WTC11 (cell line): ENCODE measurements at regions not wholly inside any gene's neighbourhood (a gene's known extent, or its start where the extent isn't known, plus 50 kb on each side); places are given as distances from the start of the nearest gene placed in this dataset.

ENCODE experiments used
- ATAC-seq: fragments of 200-7000 bp; cut with Tn5 transposase; 2 replicates; pipeline ENCODE4 v1.10.0; 2021; ENCODE audit warnings: mild to moderate bottlenecking, moderate library complexity
- CTCF ChIA-PET: fragments of 300-600 bp; sonication (Branson Sonifier 250); formaldehyde crosslinking; loops from one replicate; lab custom pipeline; 2021; ENCODE audit warnings: antibody characterized with exemption; lab: Charles Lee
- POLR2A ChIA-PET: fragments of 350-600 bp; sonication (Branson Sonifier 250); formaldehyde crosslinking; loops from one replicate; lab custom pipeline; 2021; ENCODE audit warnings: antibody characterized with exemption; lab: Charles Lee
- DNase-seq: peaks from one replicate; pipeline ENCODE4 v3.0.0; 2021; ENCODE audit warnings: low spot score
- H3K27ac Mint-ChIP-seq: 2 replicates; pipeline ENCODE4 v1.8.0; 2021; ENCODE audit warnings: mixed read lengths
- H3K27me3 Mint-ChIP-seq: 2 replicates; pipeline ENCODE4 v1.8.0; 2021; ENCODE audit warnings: low read depth, mild to moderate bottlenecking, moderate library complexity, mixed read lengths
- H3K36me3 Mint-ChIP-seq: 2 replicates; pipeline ENCODE4 v1.8.0; 2021; ENCODE audit warnings: mixed read lengths
- H3K4me1 Mint-ChIP-seq: 2 replicates; pipeline ENCODE4 v1.8.0; 2022; ENCODE audit warnings: mixed read lengths
- H3K4me3 Mint-ChIP-seq: 2 replicates; pipeline ENCODE4 v1.8.0; 2021; ENCODE audit warnings: mild to moderate bottlenecking, moderate library complexity, mixed read lengths
- H3K9me3 Mint-ChIP-seq: 2 replicates; pipeline ENCODE4 v1.8.0; 2021; ENCODE audit warnings: mixed read lengths
- ATF1 ChIP-seq: sonication (generic); formaldehyde crosslinking; IDR thresholded peaks from 2 replicates; pipeline ENCODE4 v1.8.1; 2023; ENCODE audit warnings: mild to moderate bottlenecking, moderate library complexity, missing genetic modification reagents
- ATF6 ChIP-seq: sonication (generic); formaldehyde crosslinking; IDR thresholded peaks from 2 replicates; pipeline ENCODE4 v1.8.1; 2023; ENCODE audit warnings: mild to moderate bottlenecking, missing genetic modification reagents
- CBFB ChIP-seq: sonication (generic); formaldehyde crosslinking; IDR thresholded peaks from 2 replicates; pipeline ENCODE4 v1.8.1; 2022; ENCODE audit warnings: mild to moderate bottlenecking, low read depth, missing genetic modification reagents
- CREM ChIP-seq: sonication (generic); formaldehyde crosslinking; IDR thresholded peaks from 2 replicates; pipeline ENCODE4 v1.8.1; 2022; ENCODE audit warnings: mild to moderate bottlenecking, missing genetic modification reagents, moderate library complexity
- CTCF ChIP-seq: fragments of 200-600 bp; IDR thresholded peaks from 2 replicates; pipeline ENCODE4 v1.8.0; 2022; ENCODE audit warnings: antibody characterized with exemption
- FOXJ3 ChIP-seq: sonication (generic); formaldehyde crosslinking; IDR thresholded peaks from 2 replicates; pipeline ENCODE4 v1.9.0; 2021; ENCODE audit warnings: missing genetic modification reagents, mild to moderate bottlenecking, borderline replicate concordance
- FOXK1 ChIP-seq: sonication (generic); formaldehyde crosslinking; IDR thresholded peaks from 2 replicates; pipeline ENCODE4 v1.8.0; 2022; ENCODE audit warnings: mild to moderate bottlenecking, moderate library complexity, missing genetic modification reagents
- FOXP1 ChIP-seq: sonication (generic); formaldehyde crosslinking; IDR thresholded peaks from 2 replicates; pipeline ENCODE4 v1.8.0; 2022; ENCODE audit warnings: missing genetic modification reagents, mild to moderate bottlenecking, moderate library complexity, borderline replicate concordance
- GABPB1 ChIP-seq: sonication (generic); formaldehyde crosslinking; IDR thresholded peaks from 2 replicates; pipeline ENCODE4 v1.8.1; 2023; ENCODE audit warnings: mild to moderate bottlenecking, missing genetic modification reagents
- GTF2I ChIP-seq: fragments of 250-450 bp; sonication (Bioruptor Pico); conservative IDR thresholded peaks from 2 replicates; pipeline ENCODE4 v1.4.0; 2021; ENCODE audit warnings: mild to moderate bottlenecking
- MLX ChIP-seq: sonication (generic); formaldehyde crosslinking; IDR thresholded peaks from 2 replicates; pipeline ENCODE4 v1.8.1; 2023; ENCODE audit warnings: mild to moderate bottlenecking, missing genetic modification reagents, moderate library complexity
- NFATC4 ChIP-seq: fragments of 250-450 bp; sonication (Bioruptor Pico); IDR thresholded peaks from 2 replicates; pipeline ENCODE4 v1.9.0; 2021; ENCODE audit warnings: mild to moderate bottlenecking
- NFE2L1 ChIP-seq: sonication (generic); formaldehyde crosslinking; IDR thresholded peaks from 2 replicates; pipeline ENCODE4 v1.8.1; 2023; ENCODE audit warnings: missing genetic modification reagents
- NR1H2 ChIP-seq: sonication (generic); formaldehyde crosslinking; IDR thresholded peaks from 2 replicates; pipeline ENCODE4 v1.9.0; 2021; ENCODE audit warnings: mild to moderate bottlenecking, moderate library complexity, missing genetic modification reagents
- NR2C2 ChIP-seq: sonication (generic); formaldehyde crosslinking; IDR thresholded peaks from 2 replicates; pipeline ENCODE4 v1.8.0; 2022; ENCODE audit warnings: mild to moderate bottlenecking, missing genetic modification reagents
- NR3C1 ChIP-seq: sonication (generic); formaldehyde crosslinking; conservative IDR thresholded peaks from 2 replicates; pipeline ENCODE4 v1.8.1; 2023; ENCODE audit warnings: low read depth, mild to moderate bottlenecking, missing genetic modification reagents
- PRRX2 ChIP-seq: fragments of 250-450 bp; sonication (Bioruptor Pico); IDR thresholded peaks from 2 replicates; pipeline ENCODE4 v1.8.0; 2021; ENCODE audit warnings: mild to moderate bottlenecking
- TCF7 ChIP-seq: sonication (generic); formaldehyde crosslinking; IDR thresholded peaks from 2 replicates; pipeline ENCODE4 v1.8.0; 2022; ENCODE audit warnings: mild to moderate bottlenecking, low read depth, missing genetic modification reagents, moderate library complexity
- USF1 ChIP-seq: sonication (generic); formaldehyde crosslinking; IDR thresholded peaks from 2 replicates; pipeline ENCODE4 v1.8.0; 2022; ENCODE audit warnings: mild to moderate bottlenecking, missing genetic modification reagents
- ZNF317 ChIP-seq: sonication (generic); formaldehyde crosslinking; IDR thresholded peaks from 2 replicates; pipeline ENCODE4 v1.8.1; 2023; ENCODE audit warnings: low read depth, mild to moderate bottlenecking, moderate library complexity, missing genetic modification reagents, borderline replicate concordance
- ZSCAN18 ChIP-seq: fragments of 250-450 bp; sonication (Bioruptor Pico); IDR thresholded peaks from 2 replicates; pipeline ENCODE4 v2.1.2; 2022; ENCODE audit warnings: mild to moderate bottlenecking, moderate library complexity
- TF ChIP-seq, protein P1 (sequence below): sonication (generic); formaldehyde crosslinking; IDR thresholded peaks from 2 replicates; pipeline ENCODE4 v1.8.1; 2023; ENCODE audit warnings: mild to moderate bottlenecking, missing genetic modification reagents
- TF ChIP-seq, protein P2 (sequence below): sonication (generic); formaldehyde crosslinking; IDR thresholded peaks from 2 replicates; pipeline ENCODE4 v1.8.1; 2022; ENCODE audit warnings: mild to moderate bottlenecking, moderate library complexity, missing genetic modification reagents
- TF ChIP-seq, protein P3 (sequence below): sonication (generic); formaldehyde crosslinking; IDR thresholded peaks from 2 replicates; pipeline ENCODE4 v1.8.0; 2022; ENCODE audit warnings: mild to moderate bottlenecking, missing genetic modification reagents

DNA sequence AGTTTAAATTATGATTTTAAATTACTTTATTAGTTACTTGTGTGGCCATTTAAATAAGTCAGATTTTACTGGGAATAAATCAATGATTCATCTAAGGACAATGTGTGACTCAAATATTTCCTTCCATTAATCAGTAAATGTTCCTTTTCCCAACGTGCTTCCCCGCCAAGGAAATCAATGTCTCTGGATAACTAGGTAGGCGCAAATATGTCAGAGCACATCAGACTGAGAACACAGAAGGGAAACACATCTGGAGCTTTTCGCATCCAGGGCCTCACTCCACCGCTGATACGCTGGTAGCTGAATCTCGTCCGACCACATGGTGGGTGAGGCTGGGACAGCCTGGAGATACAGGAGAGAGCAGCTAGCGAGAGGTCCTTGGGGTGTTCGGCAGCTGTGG is 56.4 kb upstream of the RPS6KA2 start:
- DNase-seq (no peak), ATAC-seq (no peak)
- TF ChIP-seq, protein P1, sequence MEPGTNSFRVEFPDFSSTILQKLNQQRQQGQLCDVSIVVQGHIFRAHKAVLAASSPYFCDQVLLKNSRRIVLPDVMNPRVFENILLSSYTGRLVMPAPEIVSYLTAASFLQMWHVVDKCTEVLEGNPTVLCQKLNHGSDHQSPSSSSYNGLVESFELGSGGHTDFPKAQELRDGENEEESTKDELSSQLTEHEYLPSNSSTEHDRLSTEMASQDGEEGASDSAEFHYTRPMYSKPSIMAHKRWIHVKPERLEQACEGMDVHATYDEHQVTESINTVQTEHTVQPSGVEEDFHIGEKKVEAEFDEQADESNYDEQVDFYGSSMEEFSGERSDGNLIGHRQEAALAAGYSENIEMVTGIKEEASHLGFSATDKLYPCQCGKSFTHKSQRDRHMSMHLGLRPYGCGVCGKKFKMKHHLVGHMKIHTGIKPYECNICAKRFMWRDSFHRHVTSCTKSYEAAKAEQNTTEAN (CRISPR knock-in tag): no peak
- TF ChIP-seq GTF2I (CRISPR knock-in tag) (no peak), ATF6 (CRISPR knock-in tag) (no peak), PRRX2 (CRISPR knock-in tag) (no peak), ATF1 (CRISPR knock-in tag) (no peak), NR1H2 (CRISPR knock-in tag) (no peak), NR3C1 (CRISPR knock-in tag) (no peak), CTCF (no peak), ZNF317 (no peak), NFATC4 (CRISPR knock-in tag) (no peak), ZSCAN18 (CRISPR knock-in tag) (no peak), FOXJ3 (CRISPR knock-in tag) (no peak)
- TF ChIP-seq, protein P2, sequence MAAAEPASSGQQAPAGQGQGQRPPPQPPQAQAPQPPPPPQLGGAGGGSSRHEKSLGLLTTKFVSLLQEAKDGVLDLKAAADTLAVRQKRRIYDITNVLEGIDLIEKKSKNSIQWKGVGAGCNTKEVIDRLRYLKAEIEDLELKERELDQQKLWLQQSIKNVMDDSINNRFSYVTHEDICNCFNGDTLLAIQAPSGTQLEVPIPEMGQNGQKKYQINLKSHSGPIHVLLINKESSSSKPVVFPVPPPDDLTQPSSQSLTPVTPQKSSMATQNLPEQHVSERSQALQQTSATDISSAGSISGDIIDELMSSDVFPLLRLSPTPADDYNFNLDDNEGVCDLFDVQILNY (CRISPR knock-in tag): no peak
- H3K9me3 Mint-ChIP-seq: peaks cover 7% of the 10 kb centered on the region
- H3K27ac Mint-ChIP-seq: no peak overlapping the region
- peaks cover 7% of the 10 kb centered on the region for H3K36me3 Mint-ChIP-seq
- no peaks in the 10 kb centered on the region for H3K27me3 Mint-ChIP-seq
- CTCF ChIA-PET: interaction anchor here (2.0 kb wide), 1 partner anchor 29 kb away, joined by 8 read pairs; no protein-coding TSS in a partner anchor
- POLR2A ChIA-PET: no interaction called here
- peaks cover 17% of the 10 kb centered on the region for H3K4me1 Mint-ChIP-seq
- H3K4me3 Mint-ChIP-seq: no peak overlapping the region

- Mint-ChIP-seq H3K27ac (no peak overlapping the region), H3K36me3 (peaks cover 7% of the 10 kb centered on the region), H3K4me3 (no peak overlapping the region), H3K9me3 (peaks cover 7% of the 10 kb centered on the region), H3K27me3 (no peaks in the 10 kb centered on the region), H3K4me1 (no peaks in the 10 kb centered on the region)
- ATAC-seq (no peak), DNase-seq (no peak)
- CTCF ChIA-PET: interaction anchor here (1.3 to 1.6 kb wide), 2 partner anchors 9 to 28 kb away, joined by 4 to 5 read pairs; no protein-coding TSS in a partner anchor
- TF ChIP-seq GABPB1 (CRISPR knock-in tag) (no peak), MLX (CRISPR knock-in tag) (no peak), TCF7 (CRISPR knock-in tag) (no peak), CBFB (CRISPR knock-in tag) (no peak), NFE2L1 (CRISPR knock-in tag) (no peak), FOXK1 (CRISPR knock-in tag) (no peak), NR2C2 (no peak), CREM (no peak), USF1 (CRISPR knock-in tag) (no peak), FOXP1 (CRISPR knock-in tag) (no peak)
- TF ChIP-seq, protein P2 (CRISPR knock-in tag): no peak
- TF ChIP-seq, protein P3, sequence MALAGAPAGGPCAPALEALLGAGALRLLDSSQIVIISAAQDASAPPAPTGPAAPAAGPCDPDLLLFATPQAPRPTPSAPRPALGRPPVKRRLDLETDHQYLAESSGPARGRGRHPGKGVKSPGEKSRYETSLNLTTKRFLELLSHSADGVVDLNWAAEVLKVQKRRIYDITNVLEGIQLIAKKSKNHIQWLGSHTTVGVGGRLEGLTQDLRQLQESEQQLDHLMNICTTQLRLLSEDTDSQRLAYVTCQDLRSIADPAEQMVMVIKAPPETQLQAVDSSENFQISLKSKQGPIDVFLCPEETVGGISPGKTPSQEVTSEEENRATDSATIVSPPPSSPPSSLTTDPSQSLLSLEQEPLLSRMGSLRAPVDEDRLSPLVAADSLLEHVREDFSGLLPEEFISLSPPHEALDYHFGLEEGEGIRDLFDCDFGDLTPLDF (CRISPR knock-in tag): no peak
- POLR2A ChIA-PET: no interaction called here
Measured at GRCh38 chr6:166679566-166679965, 52.5 kb upstream of the RPS6KA2 start.
